ENCODE measurements at regions not wholly inside any gene's neighbourhood (a gene's known extent, or its start where the extent isn't known, plus 50 kb on each side); places are given as distances from the start of the nearest gene placed in this dataset.

DNA sequence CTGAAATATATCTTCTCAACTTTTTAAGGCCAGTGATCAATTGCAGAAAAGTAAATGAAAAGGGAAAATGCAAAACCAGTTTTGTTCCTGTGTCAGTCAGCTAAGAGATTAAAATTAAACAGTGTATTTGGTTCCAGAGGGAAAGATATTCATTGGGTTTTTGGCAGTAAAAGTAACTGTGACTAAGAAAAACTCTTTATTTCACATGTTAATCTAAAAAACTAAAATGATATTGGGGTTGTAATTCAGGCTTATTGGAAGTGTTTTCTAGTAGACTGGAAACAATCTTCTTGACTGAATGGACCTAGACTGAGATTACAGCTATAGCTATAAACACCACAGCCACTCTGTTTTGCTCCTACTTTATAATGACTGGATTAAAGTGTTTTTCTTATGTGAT, 413.9 kb downstream of the ADGRL2 start:
- Histone ChIP-seq H3K4me3 (no peak overlapping the region), H3K4me1 (replicated peaks) (no peaks in the 10 kb centered on the region), H3K27ac (no peak overlapping the region), H3K27me3 (replicated peaks) (no peaks in the 10 kb centered on the region), H3K36me3 (no peaks in the 10 kb centered on the region), H3K9me3 (replicated peaks) (no peaks in the 10 kb centered on the region)
- DNase-seq (ENCODE audit: low read depth in 1 of 2, low spot score in 2 of 2): no peak

- no peak for DNase-seq (ENCODE audit: low read depth in 1 of 2, low spot score in 2 of 2)
- Histone ChIP-seq H3K4me3 (no peak overlapping the region), H3K27me3 (replicated peaks) (no peaks in the 10 kb centered on the region), H3K27ac (no peak overlapping the region), H3K9me3 (replicated peaks) (no peaks in the 10 kb centered on the region), H3K36me3 (no peaks in the 10 kb centered on the region), H3K4me1 (replicated peaks) (no peaks in the 10 kb centered on the region)
These were observed 396.9 kb downstream of the ADGRL2 start for GRCh38 chr1:82197606-82198005.

DNA sequence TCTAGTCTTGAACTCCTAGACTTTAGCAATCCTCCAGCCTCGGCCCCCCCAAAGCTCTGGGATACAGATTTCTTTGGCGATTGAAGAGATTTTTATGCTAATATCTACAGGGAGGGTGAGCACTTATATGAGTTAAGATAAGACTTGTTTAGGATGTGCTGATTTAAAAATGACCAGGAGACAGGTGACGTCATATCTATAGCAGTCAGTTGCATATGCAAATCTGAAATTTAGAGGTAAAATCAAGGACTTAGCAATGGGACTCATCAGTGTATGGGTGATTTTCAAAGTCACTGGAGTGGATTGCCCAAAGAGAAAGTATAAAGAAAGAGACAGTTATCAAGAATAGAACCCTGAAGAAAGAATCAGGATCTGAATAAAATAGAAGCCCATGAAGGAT, 394.5 kb downstream of the ADGRL2 start:
- no peaks in the 10 kb centered on the region for H3K36me3 ChIP-seq
- H3K4me1 ChIP-seq (replicated peaks): no peaks in the 10 kb centered on the region
- no peaks in the 10 kb centered on the region for H3K9me3 ChIP-seq (replicated peaks)
- no peaks in the 10 kb centered on the region for H3K27me3 ChIP-seq (replicated peaks)
- no peak for DNase-seq (ENCODE audit: low read depth in 1 of 2, low spot score in 2 of 2)
- H3K27ac ChIP-seq: no peak overlapping the region
- no peak overlapping the region for H3K4me3 ChIP-seq

GRCh38 chr1:82185084-82185483, 384.4 kb downstream of the ADGRL2 start:
- no peaks in the 10 kb centered on the region for H3K27me3 ChIP-seq (replicated peaks)
- no peak overlapping the region for H3K4me3 ChIP-seq
- no peaks in the 10 kb centered on the region; the same call in 1 of the 2 replicates for H3K9me3 ChIP-seq (replicated peaks)
- H3K36me3 ChIP-seq: no peaks in the 10 kb centered on the region
- no peaks in the 10 kb centered on the region for H3K4me1 ChIP-seq (replicated peaks)
- no peak overlapping the region for H3K27ac ChIP-seq
- no peak for DNase-seq (ENCODE audit: low read depth in 1 of 2, low spot score in 2 of 2)

DNA sequence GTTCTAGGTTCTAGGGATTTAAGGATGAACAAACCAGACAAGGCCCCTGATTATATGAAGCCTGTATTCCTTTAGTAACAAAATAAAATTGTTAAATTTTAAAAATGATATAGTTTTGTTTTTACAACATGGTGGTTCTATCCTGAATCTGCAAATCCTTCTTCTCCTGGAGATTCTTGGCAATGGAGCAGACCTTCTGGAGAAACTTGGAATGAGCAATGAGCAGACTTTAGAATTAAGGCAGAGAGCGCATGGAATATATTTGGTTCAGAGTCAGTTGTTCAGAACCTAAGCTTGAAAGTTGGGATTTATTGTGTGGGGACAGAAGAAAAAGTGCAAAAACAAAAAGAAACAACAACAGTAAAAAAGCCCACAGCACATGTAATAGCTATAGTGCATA, 381.1 kb downstream of the ADGRL2 start:
- no peak overlapping the region for H3K4me3 ChIP-seq
- DNase-seq (ENCODE audit: low read depth in 1 of 2, low spot score in 2 of 2): no peak
- no peak overlapping the region for H3K27ac ChIP-seq
- H3K36me3 ChIP-seq: no peaks in the 10 kb centered on the region
- no peaks in the 10 kb centered on the region for H3K27me3 ChIP-seq (replicated peaks)
- H3K9me3 ChIP-seq (replicated peaks): no peaks in the 10 kb centered on the region
- no peaks in the 10 kb centered on the region for H3K4me1 ChIP-seq (replicated peaks)

GRCh38 chr1:82179131-82179530, 378.4 kb downstream of the ADGRL2 start:
- no peak for DNase-seq (ENCODE audit: low read depth in 1 of 2, low spot score in 2 of 2)
- Histone ChIP-seq H3K36me3 (no peaks in the 10 kb centered on the region), H3K27me3 (replicated peaks) (no peaks in the 10 kb centered on the region), H3K9me3 (replicated peaks) (no peaks in the 10 kb centered on the region), H3K27ac (no peak overlapping the region), H3K4me3 (no peak overlapping the region), H3K4me1 (replicated peaks) (no peaks in the 10 kb centered on the region)

GRCh38 chr1:82177192-82177591, 376.5 kb downstream of the ADGRL2 start:
- H3K9me3 ChIP-seq (replicated peaks): no peaks in the 10 kb centered on the region
- no peaks in the 10 kb centered on the region for H3K4me1 ChIP-seq (replicated peaks)
- H3K36me3 ChIP-seq: no peaks in the 10 kb centered on the region
- no peaks in the 10 kb centered on the region for H3K27me3 ChIP-seq (replicated peaks)
- H3K4me3 ChIP-seq: no peak overlapping the region
- H3K27ac ChIP-seq: no peak overlapping the region
- DNase-seq (ENCODE audit: low read depth in 1 of 2, low spot score in 2 of 2): no peak

- H3K4me1 ChIP-seq (replicated peaks): no peaks in the 10 kb centered on the region
- no peaks in the 10 kb centered on the region for H3K9me3 ChIP-seq (replicated peaks)
- DNase-seq (ENCODE audit: low read depth in 1 of 2, low spot score in 2 of 2): no peak
- H3K4me3 ChIP-seq: no peak overlapping the region
- H3K27ac ChIP-seq: no peak overlapping the region
- no peaks in the 10 kb centered on the region for H3K36me3 ChIP-seq
- no peaks in the 10 kb centered on the region for H3K27me3 ChIP-seq (replicated peaks)
These were observed 371.2 kb downstream of the ADGRL2 start for GRCh38 chr1:82171955-82172354.

DNA sequence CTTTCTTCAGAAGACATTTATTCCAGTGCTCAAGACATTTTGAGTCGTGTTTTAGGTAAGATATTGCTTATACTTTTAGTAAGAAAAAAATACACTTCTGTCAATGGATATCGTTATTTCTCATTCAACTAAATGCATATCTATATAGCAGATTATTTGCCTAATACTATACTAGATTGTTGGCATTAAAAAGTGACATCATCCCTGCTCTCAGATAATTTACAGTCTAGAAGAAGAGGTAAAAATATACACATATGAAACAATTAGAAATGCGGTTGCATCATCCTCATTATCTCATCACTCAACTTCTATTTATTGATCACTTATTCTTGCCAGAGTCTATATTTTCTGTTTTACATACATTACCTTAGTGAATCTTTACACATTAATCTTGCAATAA, 367.7 kb downstream of the ADGRL2 start:
- H3K4me1 ChIP-seq (replicated peaks): no peaks in the 10 kb centered on the region
- DNase-seq (ENCODE audit: low read depth in 1 of 2, low spot score in 2 of 2): no peak
- H3K9me3 ChIP-seq (replicated peaks): no peaks in the 10 kb centered on the region; the same call in 1 of the 2 replicates
- H3K36me3 ChIP-seq: no peaks in the 10 kb centered on the region
- no peak overlapping the region for H3K27ac ChIP-seq
- no peaks in the 10 kb centered on the region for H3K27me3 ChIP-seq (replicated peaks)
- no peak overlapping the region for H3K4me3 ChIP-seq

DNA sequence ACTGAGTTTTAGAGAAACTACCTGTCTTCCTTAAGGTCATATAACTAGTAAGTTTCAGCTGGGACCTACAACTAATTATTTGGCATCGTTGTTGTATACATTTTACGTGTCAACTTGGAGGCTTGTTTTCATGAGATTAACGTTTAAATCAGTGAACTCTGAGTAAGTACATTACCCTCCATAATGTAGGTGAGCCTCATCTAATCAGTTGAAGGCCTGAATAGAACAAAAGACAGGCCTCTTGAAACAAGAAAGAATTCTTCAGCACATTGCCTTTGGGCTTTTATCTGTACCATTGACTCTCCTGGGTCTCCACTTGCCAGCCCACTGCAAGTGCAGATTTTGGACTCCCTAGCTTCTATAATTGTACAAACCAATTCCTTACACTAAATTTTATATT, 364.6 kb downstream of the ADGRL2 start:
- no peaks in the 10 kb centered on the region; the same call in 1 of the 2 replicates for H3K9me3 ChIP-seq (replicated peaks)
- no peaks in the 10 kb centered on the region for H3K27me3 ChIP-seq (replicated peaks)
- H3K36me3 ChIP-seq: no peaks in the 10 kb centered on the region
- DNase-seq (ENCODE audit: low read depth in 1 of 2, low spot score in 2 of 2): no peak
- H3K27ac ChIP-seq: no peak overlapping the region
- H3K4me1 ChIP-seq (replicated peaks): no peaks in the 10 kb centered on the region
- H3K4me3 ChIP-seq: no peak overlapping the region

- Histone ChIP-seq H3K9me3 (replicated peaks) (no peaks in the 10 kb centered on the region; the same call in 1 of the 2 replicates), H3K4me1 (replicated peaks) (no peaks in the 10 kb centered on the region), H3K27me3 (replicated peaks) (no peaks in the 10 kb centered on the region), H3K36me3 (no peaks in the 10 kb centered on the region), H3K27ac (no peak overlapping the region), H3K4me3 (no peak overlapping the region)
- no peak for DNase-seq (ENCODE audit: low read depth in 1 of 2, low spot score in 2 of 2)
These were observed 362.0 kb downstream of the ADGRL2 start for GRCh38 chr1:82162486-82163420.

DNA sequence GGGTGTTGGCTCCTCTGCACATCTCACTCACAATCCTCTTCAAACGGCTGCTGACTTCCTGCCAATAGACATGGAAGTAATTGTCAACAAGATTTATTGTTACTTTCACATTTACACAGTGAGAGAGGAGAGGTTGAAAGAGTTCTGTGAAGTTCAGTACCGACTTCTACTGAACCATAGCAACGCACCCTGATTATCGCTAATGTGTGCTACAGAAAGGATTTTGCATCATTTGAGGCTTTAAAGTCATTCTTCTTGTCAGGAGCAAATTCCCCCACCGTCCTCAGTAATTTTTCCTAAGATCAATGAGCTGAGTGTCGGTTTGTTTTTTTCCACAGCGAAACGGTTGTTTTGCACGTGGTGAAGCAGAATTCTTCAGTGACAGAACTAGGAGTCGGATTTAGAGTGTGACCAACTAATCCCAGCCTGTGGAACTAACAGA, 361.0 kb downstream of the ADGRL2 start:
- no peak overlapping the region for H3K4me3 ChIP-seq
- H3K9me3 ChIP-seq (replicated peaks): no peaks in the 10 kb centered on the region; the same call in 1 of the 2 replicates
- no peak for DNase-seq (ENCODE audit: low read depth in 1 of 2, low spot score in 2 of 2)
- H3K27ac ChIP-seq: no peak overlapping the region
- no peaks in the 10 kb centered on the region for H3K36me3 ChIP-seq
- no peaks in the 10 kb centered on the region for H3K4me1 ChIP-seq (replicated peaks)
- H3K27me3 ChIP-seq (replicated peaks): no peaks in the 10 kb centered on the region

- Histone ChIP-seq H3K36me3 (no peaks in the 10 kb centered on the region), H3K9me3 (replicated peaks) (no peaks in the 10 kb centered on the region; the same call in 1 of the 2 replicates), H3K27me3 (replicated peaks) (no peaks in the 10 kb centered on the region), H3K4me3 (no peak overlapping the region), H3K27ac (no peak overlapping the region), H3K4me1 (replicated peaks) (no peaks in the 10 kb centered on the region)
- DNase-seq (ENCODE audit: low read depth in 1 of 2, low spot score in 2 of 2): no peak
These were observed 360.2 kb downstream of the ADGRL2 start for GRCh38 chr1:82160903-82161302.

DNA sequence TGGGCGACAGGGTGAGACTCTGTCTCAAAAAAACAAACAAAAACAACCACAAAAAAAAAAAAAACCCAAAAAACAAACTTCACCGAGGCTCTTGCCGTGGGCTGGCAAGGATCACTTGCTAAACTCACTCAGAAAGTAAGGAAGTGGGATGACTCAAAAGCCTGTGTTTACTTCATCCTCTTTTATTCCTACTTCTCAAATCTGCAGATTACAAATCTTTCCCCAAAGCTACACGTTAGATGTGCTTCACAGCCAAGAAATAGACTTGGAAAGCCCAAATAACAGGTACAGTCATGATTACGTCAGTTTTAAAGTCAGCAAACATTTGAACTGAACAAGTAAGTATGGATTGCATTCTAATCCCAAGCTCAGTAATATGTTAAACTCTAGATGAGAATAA, 359.3 kb downstream of the ADGRL2 start:
- Histone ChIP-seq H3K9me3 (replicated peaks) (no peaks in the 10 kb centered on the region; the same call in 1 of the 2 replicates), H3K4me3 (no peak overlapping the region), H3K27ac (no peak overlapping the region), H3K36me3 (no peaks in the 10 kb centered on the region), H3K4me1 (replicated peaks) (no peaks in the 10 kb centered on the region), H3K27me3 (replicated peaks) (no peaks in the 10 kb centered on the region)
- DNase-seq (ENCODE audit: low read depth in 1 of 2, low spot score in 2 of 2): no peak
